ENCODE measurements at regions not wholly inside any gene's neighbourhood (a gene's known extent, or its start where the extent isn't known, plus 50 kb on each side); places are given as distances from the start of the nearest gene placed in this dataset.

- Histone ChIP-seq H3K9me3 (ENCODE audit: control insufficient read depth in 2 of 3, insufficient read depth in 1 of 3, low read length in 3 of 3) (no peaks in the 10 kb centered on the region), H3K27ac (ENCODE audit: low read depth in 2 of 2, low read length in 2 of 2) (no peak overlapping the region), H3K9ac (ENCODE audit: low read length in 3 of 3) (no peak overlapping the region), H3K36me3 (ENCODE audit: control insufficient read depth in 2 of 3, insufficient read depth in 3 of 3, low read length in 3 of 3) (no peaks in the 10 kb centered on the region), H3K4me1 (ENCODE audit: control insufficient read depth in 2 of 3, insufficient read depth in 2 of 3, low read depth in 1 of 3, low read length in 3 of 3) (peaks cover 0 to 6% (median 2%) of the 10 kb centered on the region in 3 donors), H3K27me3 (ENCODE audit: control insufficient read depth, insufficient read depth, low read length) (no peaks in the 10 kb centered on the region), H3K4me3 (ENCODE audit: low read length in 3 of 3) (no peak overlapping the region)
- intact Hi-C loops (cut with DNase I) = no loop called here
- FAIRE-seq (no peak), DNase-seq (no peak)
- no peak for TF ChIP-seq CTCF (IDR thresholded peaks at IDR 0.05; ENCODE audit: borderline replicate concordance, extremely low read depth, insufficient read depth)
Measured at GRCh38 chr1:221162352-221162751, 283.1 kb downstream of the HLX start.

GRCh38 chr1:221162939-221163338, 283.7 kb downstream of the HLX start:
- Histone ChIP-seq H3K27me3 (ENCODE audit: control insufficient read depth, insufficient read depth, low read length) (no peaks in the 10 kb centered on the region), H3K4me3 (ENCODE audit: low read length in 3 of 3) (no peak overlapping the region), H3K9me3 (ENCODE audit: control insufficient read depth in 2 of 3, insufficient read depth in 1 of 3, low read length in 3 of 3) (no peaks in the 10 kb centered on the region), H3K36me3 (ENCODE audit: control insufficient read depth in 2 of 3, insufficient read depth in 3 of 3, low read length in 3 of 3) (no peaks in the 10 kb centered on the region), H3K4me1 (ENCODE audit: control insufficient read depth in 2 of 3, insufficient read depth in 2 of 3, low read depth in 1 of 3, low read length in 3 of 3) (peaks cover 0 to 6% (median 2%) of the 10 kb centered on the region in 3 donors), H3K9ac (ENCODE audit: low read length in 3 of 3) (no peak overlapping the region), H3K27ac (ENCODE audit: low read depth in 2 of 2, low read length in 2 of 2) (no peak overlapping the region)
- FAIRE-seq = no peak
- intact Hi-C loops (cut with DNase I) = no loop called here
- TF ChIP-seq CTCF (IDR thresholded peaks at IDR 0.05; ENCODE audit: borderline replicate concordance, extremely low read depth, insufficient read depth) = no peak
- no peak for DNase-seq

- FAIRE-seq = peak; percentile 3
- TF ChIP-seq CTCF (IDR thresholded peaks at IDR 0.05; ENCODE audit: borderline replicate concordance, extremely low read depth, insufficient read depth) = no peak
- intact Hi-C loops (cut with DNase I) = no loop called here
Measured at GRCh38 chr1:221164029-221164428, 284.8 kb downstream of the HLX start.

More at GRCh38 chr1:221164029-221164428, 284.8 kb downstream of the HLX start:
- H3K9ac ChIP-seq (ENCODE audit: low read length in 3 of 3) = no peak overlapping the region
- H3K9me3 ChIP-seq (ENCODE audit: control insufficient read depth in 2 of 3, insufficient read depth in 1 of 3, low read length in 3 of 3) = no peaks in the 10 kb centered on the region
- peaks cover 0 to 6% (median 2%) of the 10 kb centered on the region in 3 donors for H3K4me1 ChIP-seq (ENCODE audit: control insufficient read depth in 2 of 3, insufficient read depth in 2 of 3, low read depth in 1 of 3, low read length in 3 of 3)
- H3K27me3 ChIP-seq (ENCODE audit: control insufficient read depth, insufficient read depth, low read length) = no peaks in the 10 kb centered on the region
- H3K27ac ChIP-seq (ENCODE audit: low read depth in 2 of 2, low read length in 2 of 2) = no peak overlapping the region
- no peaks in the 10 kb centered on the region for H3K36me3 ChIP-seq (ENCODE audit: control insufficient read depth in 2 of 3, insufficient read depth in 3 of 3, low read length in 3 of 3)
- no peak overlapping the region for H3K4me3 ChIP-seq (ENCODE audit: low read length in 3 of 3)
- DNase-seq = no peak
